HS-5 (cell line): ENCODE measurements at regions not wholly inside any gene's neighbourhood (a gene's known extent, or its start where the extent isn't known, plus 50 kb on each side); places are given as distances from the start of the nearest gene placed in this dataset.

Source experiments
- DNase-seq: peaks from one replicate; pipeline ENCODE4 v3.0.0-alpha.2; 2012; ENCODE audit warnings: low read depth

DNA sequence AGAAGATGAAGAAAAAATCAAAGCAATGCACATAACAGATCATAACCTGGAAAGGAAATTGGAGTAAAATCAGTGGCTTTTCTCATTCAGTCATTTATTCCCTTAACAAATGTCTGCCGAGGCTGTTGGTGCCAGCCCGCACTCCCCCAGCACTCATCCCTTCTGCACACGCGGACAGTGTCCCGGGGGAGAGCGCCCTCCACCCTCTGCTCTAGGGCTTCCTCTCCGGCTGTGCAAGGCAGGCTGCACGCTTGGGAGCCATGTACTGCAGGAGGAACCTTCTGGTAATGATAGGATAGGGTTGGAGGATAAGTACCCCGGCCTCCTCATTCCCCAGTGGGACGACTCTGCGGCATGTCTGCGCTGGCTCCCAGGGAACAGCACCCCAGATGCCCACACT is 134.5 kb downstream of the PAX1 start:
- DNase-seq: no peak

GRCh38 chr20:21836346-21836745 is 130.9 kb downstream of the PAX1 start:
- DNase-seq: no peak

- no peak for DNase-seq
These were observed 129.6 kb downstream of the PAX1 start for GRCh38 chr20:21835042-21835441.

GRCh38 chr20:21832442-21833385 is 127.2 kb downstream of the PAX1 start:
- no peak for DNase-seq

- no peak for DNase-seq
These were observed 121.5 kb downstream of the PAX1 start for GRCh38 chr20:21826976-21827375.

DNA sequence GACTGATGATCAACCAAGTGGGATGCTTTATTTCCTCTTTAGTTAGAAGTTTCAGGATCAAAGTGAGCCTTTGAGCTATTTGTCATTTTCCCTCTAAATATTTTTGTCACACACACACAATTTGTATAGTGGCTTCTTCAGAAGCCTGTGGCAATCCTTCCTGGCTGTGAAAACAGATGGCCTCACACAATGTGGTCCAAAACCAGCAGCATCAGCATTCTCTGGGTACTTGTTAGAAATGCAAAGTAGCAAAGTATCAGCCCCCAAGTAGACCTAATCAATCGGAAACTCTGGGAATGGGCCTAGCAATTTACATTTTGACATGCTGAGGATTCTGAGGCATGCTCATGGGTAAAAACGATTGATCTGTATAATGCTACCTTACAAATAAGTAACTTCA is 115.9 kb downstream of the PAX1 start:
- DNase-seq: no peak

GRCh38 chr20:21820688-21821087 is 115.2 kb downstream of the PAX1 start:
- no peak for DNase-seq

- DNase-seq: no peak
These were observed 114.6 kb downstream of the PAX1 start for GRCh38 chr20:21820045-21820444.

GRCh38 chr20:21812379-21812778 is 106.9 kb downstream of the PAX1 start:
- DNase-seq: no peak

DNA sequence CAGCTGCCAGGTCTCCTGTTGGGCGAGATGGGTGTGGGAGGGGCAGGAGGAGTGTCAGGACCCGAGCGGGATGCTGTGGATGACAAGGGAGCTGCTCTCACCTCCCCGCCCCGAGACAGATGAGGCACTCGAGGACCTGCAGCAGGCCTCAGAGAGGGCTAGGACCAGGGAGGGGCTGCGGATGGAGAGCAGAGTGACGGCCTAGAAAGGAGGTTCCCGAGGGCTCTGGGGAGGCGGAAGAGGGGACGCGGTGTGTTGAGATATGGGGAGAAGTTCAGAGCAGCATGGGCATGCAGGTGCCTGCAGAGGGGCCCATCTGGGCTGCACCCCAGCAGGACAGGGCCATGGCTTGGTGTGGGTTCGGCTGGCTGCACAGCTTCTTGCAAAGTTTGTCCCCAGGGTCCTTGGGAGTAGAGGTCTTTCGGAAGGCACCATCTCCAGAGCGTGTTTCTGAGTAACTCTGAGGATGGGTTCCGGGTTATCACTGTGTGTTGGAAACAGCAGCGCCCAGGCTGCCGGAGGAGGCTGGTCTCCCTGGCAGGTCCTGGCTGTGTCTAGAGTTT is 104.6 kb downstream of the PAX1 start:
- DNase-seq: no peak

GRCh38 chr20:21808863-21809664 is 103.6 kb downstream of the PAX1 start:
- no peak for DNase-seq

DNA sequence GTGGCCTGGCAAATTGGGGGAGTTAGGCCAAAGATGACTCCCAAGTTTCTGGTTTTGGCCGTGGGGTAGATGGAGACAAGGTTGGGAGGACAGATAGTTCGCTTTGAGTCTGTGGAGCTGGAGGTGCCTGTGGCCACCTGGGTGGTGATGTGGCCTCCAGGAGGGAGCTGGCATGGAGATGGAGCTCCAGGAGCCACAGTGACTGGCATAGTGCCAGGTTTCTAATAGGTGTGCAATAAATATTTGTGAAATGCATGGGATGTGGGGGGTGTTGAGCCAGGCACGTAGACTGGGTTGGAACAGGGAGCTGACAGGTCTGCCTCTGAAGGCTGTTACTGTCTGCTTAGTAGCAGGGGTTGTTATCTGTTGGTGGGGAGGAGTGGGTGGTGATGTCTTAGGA is 102.7 kb downstream of the PAX1 start:
- DNase-seq: no peak

- DNase-seq: no peak
These were observed 99.3 kb downstream of the PAX1 start for GRCh38 chr20:21804802-21805201.

GRCh38 chr20:21801193-21801592 is 95.7 kb downstream of the PAX1 start:
- no peak for DNase-seq

- DNase-seq: no peak
These were observed 92.9 kb downstream of the PAX1 start for GRCh38 chr20:21798384-21798783.

DNA sequence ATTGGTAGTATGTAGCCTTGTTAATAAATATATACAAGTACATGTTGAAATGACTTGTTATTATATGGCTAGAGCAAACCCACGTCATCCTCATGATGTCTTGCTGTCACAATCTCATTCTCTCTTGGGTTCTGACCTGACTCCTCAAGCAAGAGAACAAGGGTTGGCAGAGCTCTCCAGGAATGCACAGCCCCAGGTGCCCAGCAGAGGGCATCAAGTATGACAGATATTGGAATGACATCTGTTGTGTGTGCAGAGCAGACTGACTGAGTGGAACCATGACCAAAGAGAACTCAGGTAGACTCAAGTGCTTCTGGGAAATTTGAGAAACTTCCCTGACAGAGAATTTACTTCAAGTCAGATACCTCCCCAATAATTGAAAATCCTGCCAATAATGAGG is 90.6 kb downstream of the PAX1 start:
- DNase-seq: no peak

DNA sequence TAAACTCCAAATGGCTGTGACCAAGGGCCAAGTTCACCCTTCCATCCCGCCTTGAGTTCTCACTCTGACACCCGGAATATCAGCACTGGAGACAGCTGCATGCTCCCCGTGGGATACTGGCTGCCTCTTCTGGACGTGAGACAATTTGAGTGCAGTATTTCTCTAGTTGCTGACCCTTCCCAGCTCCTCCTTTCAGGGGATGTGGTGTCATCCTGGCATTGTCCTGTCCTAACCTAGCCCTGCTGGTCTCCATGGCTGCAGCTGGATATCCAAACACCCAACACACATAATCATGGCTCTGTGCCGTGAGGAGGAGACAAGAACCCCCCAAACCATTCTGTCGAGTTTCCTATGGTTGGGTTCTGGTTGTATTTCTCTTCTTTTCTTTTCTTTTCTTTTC is 82.6 kb downstream of the PAX1 start:
- DNase-seq: no peak

- DNase-seq: no peak
These were observed 76.1 kb downstream of the PAX1 start for GRCh38 chr20:21781446-21782075.

DNA sequence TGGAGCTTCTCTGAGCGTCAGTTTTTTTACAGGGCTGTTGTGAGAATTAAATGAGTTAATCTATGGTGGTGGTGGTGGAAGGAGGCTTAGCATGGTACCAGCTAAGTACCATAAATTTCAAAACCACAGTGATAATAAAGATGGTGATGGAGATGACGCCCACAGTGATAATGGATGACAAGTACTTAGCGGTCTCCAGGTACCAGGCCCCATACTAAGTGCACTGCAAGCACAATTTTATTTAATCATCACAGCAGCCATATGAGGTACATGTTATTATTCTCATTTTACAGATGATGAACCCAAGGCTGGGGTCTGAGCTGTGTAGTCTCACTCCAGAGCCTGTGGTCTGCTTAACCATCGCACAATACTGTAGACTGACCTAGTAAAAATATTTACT is 75.1 kb downstream of the PAX1 start:
- DNase-seq: no peak
